ENCODE measurements at regions not wholly inside any gene's neighbourhood (a gene's known extent, or its start where the extent isn't known, plus 50 kb on each side); places are given as distances from the start of the nearest gene placed in this dataset.
"Not testable (repeated sequence)": the region's sequence is repeated elsewhere in the genome, so short reads cannot be mapped to it uniquely, and the experiment has no call there.

GRCh38 chr17:63019138-63019873, 53.3 kb downstream of the TANC2 start:
- DNase-seq (ENCODE audit: low read depth) = no peak

DNA sequence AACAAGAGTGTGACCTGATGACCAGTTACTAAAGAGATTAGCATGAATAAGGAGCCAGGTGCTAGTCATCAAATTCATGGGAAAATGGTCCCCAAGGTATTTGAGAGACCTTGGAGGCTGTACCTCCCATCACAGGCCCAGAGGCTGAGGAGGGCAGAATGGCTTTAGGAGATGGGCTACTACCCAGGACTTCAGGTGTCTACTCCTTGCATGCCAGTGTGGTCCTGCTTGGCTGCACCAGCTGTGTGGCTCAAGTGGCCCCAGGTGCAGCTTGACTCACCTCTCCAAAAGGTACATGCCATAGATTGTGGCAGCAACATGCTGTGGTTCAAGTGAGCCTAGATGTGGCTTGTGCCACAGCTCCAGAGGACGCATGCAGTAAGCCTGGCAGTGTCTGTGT, 56.5 kb downstream of the TANC2 start:
- no peak for DNase-seq (ENCODE audit: low read depth)

DNA sequence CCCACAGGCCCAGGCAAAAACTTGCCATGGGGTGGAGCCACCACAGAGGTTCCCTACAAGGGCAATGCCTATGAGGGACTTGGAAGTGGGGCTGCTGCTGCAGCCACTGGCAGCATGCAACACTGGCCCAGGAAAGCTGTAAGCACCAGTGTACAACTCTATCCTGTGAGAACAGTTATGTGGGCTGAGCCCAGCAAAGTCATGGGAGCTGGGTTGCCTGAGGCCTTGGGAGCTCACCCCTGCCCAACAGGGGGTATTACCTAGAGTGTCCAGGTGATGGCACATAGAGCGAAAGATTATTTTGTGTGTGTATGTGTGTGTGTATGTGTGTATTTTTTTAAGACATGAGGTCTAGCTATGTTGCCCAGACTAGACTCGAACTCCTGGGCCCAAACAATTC, 57.0 kb downstream of the TANC2 start:
- DNase-seq (ENCODE audit: low read depth) = no peak

- DNase-seq (ENCODE audit: low read depth) = no peak
These were observed 58.2 kb downstream of the TANC2 start for GRCh38 chr17:63024201-63024600.

GRCh38 chr17:63024716-63025115, 58.7 kb downstream of the TANC2 start:
- no peak for DNase-seq (ENCODE audit: low read depth)

- not testable (repeated sequence) for DNase-seq (ENCODE audit: low read depth)
These were observed 59.6 kb downstream of the TANC2 start for GRCh38 chr17:63025637-63026036.

GRCh38 chr17:63029541-63029940, 63.5 kb downstream of the TANC2 start:
- no peak for DNase-seq (ENCODE audit: low read depth)

DNA sequence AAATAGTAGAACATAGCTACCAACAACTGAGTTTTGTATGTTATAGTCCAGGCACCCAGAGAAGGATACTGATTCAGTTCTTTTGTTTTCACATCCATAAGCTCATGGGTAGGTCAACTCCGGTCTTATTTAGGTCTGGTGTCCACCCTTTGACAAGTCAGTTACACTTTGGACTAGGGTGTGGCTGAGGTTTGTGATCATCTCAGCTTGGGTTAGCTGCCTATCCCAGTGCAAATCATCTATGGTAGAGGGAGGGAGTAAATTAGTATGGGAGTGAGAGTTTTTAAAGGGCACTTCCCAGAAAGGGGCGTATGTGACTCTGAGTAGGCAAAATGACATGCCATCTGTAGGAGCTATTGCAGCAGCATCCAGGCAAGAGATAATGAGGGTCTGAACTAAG, 66.1 kb downstream of the TANC2 start:
- no peak for DNase-seq (ENCODE audit: low read depth)

DNA sequence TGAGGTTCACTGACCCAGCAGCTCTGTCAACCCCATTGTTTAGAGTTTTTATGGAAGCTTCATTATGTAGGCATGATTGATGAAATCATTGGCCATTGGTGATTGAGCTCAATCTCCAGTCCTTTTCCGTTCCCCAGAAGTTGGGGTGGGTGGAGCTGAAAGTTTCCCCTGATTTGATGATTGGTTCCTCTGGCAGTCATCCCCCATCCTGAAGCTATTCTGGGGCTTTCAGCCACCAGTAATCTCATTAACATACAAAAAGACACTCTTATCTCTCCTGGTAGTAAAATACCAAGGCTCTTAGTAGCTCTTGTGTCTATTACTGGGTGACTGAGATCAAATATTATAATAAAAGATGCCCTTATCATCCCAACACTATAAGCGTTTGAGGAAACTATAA, 67.1 kb downstream of the TANC2 start:
- DNase-seq (ENCODE audit: low read depth) = no peak

DNA sequence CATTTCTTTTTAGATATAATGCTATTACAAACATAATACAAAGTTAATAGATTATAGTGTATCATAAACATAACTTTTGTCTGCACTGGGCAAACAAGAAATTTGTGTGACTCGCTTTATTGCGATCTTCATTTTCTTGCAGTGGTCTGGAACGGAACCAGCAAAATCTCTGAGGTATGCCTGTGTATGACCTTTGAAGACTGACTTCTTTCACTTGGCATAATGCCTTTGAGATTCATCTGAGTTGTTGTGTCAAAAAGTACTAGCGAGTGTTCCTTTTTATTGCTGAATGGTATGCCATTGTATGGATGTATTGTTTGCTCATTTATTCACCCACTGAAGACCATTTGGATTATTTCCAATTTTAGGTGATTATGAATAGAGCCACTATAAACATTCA, 69.2 kb downstream of the TANC2 start:
- DNase-seq (ENCODE audit: low read depth) = no peak

DNA sequence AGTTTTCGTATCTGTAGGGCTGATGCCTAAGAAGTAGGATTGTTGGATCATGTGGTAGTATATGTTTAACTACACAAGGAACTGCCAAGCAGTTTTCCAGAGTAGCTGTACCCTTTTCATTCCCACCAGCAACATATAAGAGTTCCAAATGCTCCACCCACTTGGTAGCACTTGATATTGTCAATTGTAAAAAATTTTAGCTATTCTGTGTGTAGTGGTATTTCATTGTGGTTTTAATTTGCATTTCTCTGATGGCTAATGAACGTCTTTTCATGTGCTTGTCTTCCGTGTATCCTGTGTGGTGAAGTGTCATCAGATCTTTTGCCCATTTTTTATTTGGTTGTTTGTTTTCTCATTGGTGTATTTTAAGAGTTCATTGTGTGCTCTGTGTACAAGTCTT, 69.7 kb downstream of the TANC2 start:
- DNase-seq (ENCODE audit: low read depth) = no peak

GRCh38 chr17:63039342-63039741, 73.3 kb downstream of the TANC2 start:
- DNase-seq (ENCODE audit: low read depth) = no peak

DNA sequence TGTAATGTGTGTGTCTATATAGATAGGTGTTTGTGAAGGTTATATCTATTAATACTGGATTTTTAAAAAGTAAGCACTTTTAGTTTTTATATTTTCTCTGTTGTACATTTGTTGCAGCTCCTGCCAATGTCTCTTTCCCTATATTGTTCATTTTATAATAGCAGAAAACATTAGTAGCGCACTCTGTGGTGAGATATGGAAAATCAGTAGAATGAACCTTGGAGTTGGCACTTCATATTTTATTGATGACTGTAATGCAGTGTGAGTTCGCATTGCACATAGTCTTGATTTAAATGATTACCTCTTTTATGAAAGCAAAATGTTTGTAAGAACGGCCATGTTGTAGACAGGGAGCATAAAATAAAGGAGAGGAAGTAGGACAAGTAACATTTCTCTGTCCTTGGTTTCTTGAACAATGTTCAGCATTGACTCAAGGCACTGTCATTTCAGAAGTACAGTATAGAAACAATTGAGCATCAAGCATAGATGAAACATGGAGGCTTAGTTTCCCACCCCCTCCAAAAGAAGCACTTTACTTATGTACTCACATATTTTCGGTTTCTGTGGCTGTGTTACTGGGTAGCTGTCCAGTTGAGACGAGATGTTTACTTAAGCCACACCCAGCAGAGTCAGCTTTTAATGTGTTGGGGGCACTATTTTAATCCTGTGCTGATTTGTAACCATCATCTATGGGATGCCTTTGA, 74.0 kb downstream of the TANC2 start:
- DNase-seq (ENCODE audit: low read depth) = no peak

DNA sequence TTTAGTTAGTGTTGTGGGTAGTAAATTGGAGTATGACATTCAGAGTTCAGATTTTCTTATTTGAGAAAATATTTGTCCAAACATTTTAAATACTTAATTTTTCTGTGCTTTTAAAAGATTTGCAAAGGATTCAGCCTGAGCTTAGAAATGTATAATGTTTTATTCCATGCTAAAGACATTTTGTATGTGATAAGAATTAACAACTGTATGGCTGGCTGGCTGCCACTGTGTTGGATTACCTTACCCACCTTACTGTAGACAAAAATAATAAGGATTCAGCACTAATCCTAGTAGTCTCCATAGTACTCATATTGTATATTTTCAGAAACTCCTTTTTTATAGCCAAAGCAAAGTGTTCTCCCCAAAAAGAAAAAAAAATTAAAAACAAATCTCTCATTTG, 74.8 kb downstream of the TANC2 start:
- DNase-seq (ENCODE audit: low read depth) = no peak

DNA sequence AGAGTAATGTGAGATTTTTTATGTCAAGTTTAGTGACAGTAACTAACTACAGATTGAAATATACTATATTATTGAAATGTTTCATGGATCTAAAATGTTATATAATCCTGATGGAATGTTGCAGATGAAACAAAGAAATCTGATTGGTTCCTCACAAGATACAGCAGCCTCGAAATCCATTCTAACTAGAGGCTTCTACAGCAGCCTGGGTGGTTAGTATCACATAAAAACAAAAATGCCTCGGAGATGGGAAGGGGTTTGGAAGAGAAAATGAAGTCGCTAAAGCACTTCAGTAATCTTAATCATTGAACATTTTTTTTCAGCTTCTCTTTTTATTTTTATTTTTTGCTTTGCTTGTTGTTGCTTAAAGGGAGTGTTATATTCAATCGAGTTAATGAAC, 75.2 kb downstream of the TANC2 start:
- DNase-seq (ENCODE audit: low read depth) = no peak

DNA sequence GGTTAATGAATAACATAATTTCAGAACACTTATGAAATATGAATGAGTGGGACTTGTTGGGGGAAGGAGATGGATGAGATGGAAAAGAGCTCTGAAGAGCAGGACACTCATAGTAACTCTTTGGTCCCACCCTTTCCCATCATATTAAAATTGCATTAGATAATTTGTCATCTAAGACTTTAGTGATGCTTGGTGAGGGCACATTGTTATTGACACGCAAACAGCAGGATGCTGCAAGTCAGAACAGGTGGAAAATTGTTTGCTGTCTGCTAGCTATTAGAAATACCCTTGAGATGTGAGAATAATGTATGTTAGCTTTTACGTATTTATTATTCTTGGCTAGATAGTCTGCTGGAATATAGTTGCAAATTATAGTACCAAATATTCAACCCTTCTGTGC, 75.7 kb downstream of the TANC2 start:
- DNase-seq (ENCODE audit: low read depth) = no peak

DNA sequence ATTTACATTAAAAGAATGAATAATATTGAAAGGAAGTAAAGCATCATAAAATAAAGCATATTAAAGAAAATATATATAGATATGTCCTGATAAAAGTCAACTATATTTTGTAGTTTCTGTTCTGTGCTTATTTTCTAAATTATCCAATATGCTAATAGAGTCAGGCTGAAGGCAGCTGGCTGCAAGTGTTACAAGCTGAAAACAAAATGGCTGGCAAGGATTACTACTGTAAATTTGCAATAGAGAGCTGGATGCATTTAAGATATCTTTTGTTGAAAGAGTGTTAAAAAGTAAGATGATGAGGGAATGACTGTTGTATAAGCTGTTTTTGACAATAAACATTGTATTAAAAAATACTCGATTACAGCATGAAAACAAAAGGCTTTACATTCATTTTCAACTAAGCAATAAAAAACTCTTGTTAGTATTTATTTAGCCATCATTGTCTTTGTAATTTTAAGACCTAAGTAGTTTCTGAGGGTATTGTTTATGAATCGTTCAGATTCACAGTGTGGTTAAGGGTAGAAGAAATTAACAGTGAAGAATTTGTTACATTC, 76.3 kb downstream of the TANC2 start:
- DNase-seq (ENCODE audit: low read depth) = no peak

DNA sequence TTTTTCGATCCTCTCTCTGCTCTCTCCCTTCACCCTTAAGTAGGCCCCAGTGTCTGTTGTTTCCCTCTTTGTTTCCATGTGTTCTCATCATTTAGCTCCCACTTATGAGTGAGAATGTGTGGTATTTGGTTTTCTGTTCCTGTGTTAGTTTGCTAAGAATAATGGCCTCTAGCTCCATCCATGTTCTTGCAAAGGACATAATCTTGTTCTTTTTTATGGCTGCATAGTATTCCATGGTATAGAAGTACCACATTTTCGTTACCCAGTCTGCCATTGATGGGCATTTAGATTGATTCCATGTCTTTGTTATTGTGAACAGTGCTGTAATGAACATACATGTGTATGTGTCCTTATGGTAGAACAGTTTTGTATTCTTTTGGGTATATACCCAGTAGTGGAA, 91.5 kb downstream of the TANC2 start:
- DNase-seq (ENCODE audit: low read depth) = not testable (repeated sequence)

DNA sequence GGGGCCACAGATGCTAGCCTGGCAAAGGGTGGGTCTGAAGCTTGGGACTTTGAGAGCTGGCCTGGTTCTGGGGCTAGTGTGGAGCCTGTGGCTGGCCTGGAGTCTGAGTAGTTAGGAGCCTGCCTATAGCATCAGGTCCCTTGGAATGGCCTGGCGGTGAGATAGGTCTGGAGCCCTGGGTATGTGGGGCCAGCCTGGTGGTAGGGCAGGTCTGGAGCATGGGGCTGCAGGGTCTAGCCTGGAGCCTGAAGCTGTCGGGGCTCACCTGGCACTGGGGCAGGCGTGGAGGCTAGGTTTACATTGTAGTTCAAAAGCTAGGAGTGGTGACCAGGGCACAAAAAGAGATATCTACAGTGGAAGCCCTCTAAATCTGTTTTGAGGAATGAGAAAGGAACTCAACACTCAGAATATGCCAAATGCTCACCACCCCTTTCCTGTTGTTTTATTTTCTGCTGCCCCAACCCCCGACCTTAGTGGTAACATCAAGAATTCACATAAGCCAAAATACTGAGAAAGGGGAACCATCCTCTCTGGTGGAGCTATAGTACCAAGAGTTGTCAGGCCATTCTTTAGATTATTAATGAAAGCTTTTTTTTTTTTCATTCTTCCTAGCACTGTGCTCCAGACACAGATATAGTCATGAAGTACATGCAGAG, 100.3 kb downstream of the TANC2 start:
- DNase-seq (ENCODE audit: low read depth) = no peak

DNA sequence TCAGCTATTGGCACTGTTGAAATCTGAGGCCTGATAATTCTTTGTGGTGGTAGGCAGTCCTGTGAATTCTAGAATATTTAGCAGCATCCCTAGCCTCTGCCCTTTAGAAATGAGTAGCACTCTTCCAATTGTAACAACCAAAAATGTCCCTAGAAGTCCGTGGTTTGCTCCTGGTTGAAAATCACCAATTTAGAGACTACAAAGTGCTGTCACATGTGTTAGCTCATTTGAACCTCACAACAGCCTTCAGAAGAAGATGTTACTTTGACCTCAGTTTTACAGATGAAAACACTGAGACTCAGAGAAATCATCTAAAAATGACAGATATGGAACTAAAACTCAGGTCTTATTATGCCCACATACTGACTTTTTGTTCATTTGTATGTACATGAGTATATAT, 103.2 kb downstream of the TANC2 start:
- no peak for DNase-seq (ENCODE audit: low read depth)

DNA sequence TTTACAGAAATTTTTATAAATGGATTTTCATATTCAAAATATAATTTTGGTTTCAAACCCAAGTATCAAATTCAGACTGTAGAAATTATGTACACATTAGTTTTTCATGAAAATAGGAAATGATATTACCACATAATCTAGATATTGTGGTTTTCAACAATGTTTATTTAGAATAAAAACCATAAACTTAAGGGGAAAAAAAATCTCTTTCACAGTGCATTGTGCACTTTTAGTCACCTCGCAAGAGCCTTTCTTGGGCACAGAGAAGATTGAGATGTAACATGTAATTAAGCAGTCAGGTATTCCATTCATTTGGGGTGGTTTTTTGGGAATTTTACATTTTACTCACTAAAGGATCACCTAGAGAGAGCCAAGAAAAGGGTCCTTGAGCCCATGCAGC, 104.0 kb downstream of the TANC2 start:
- no peak for DNase-seq (ENCODE audit: low read depth)

DNA sequence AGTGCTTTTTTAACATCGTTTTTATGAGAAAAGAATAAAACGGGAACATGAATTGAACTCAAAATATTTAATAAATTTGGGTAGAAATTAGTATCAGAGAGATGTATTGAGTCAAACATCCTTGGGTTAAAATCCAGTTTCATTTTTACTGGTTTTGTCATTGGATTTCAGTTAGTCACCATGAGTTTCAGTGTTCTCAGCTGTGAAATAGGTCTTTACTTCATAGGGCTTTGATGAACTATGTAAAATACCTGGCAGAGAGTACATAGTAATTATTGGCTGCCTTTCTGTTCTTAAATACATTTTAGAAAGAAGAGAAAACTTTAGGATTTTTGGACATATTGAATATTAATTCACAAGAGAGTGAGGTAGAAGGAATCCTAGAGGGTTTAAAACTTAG, 105.8 kb downstream of the TANC2 start:
- DNase-seq (ENCODE audit: low read depth) = no peak

DNA sequence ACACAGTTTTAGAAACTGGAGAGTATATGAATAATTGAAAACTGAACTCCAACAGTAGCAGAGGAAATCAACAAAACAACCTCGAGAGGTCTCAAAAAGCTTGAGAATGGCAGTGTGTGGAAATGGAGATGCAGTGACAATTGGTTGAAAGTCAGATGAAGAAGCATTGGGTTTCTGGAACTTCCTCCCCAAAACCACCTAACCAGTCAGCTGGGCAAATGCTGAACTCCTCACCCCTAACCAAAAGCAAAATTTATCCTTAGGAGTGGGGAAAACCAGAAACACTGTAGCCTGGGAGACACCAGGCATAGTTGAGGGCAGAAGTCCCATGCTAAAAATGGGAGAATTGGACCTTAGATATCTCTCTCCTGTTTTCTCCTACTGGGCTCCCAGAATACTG, 109.9 kb downstream of the TANC2 start:
- no peak for DNase-seq (ENCODE audit: low read depth)

All from activated T-cell treated with anti-CD3 and anti-CD28 coated beads for 48 hours (primary cell).